Stimulated activated CD8-positive, alpha-beta memory T cell treated with anti-CD3 and anti-CD28 coated beads, Interleukin-15, amount 100 ng/mL, for 4 hours (primary cell): ENCODE measurements at regions not wholly inside any gene's neighbourhood (a gene's known extent, or its start where the extent isn't known, plus 50 kb on each side); places are given as distances from the start of the nearest gene placed in this dataset.
"Not testable (repeated sequence)": the region's sequence is repeated elsewhere in the genome, so short reads cannot be mapped to it uniquely, and the experiment has no call there.

Experiments
- DNase-seq, 2 donors: peaks; one replicate each; pipeline ENCODE4 v3.0.0-alpha.2; 2020; ENCODE audit warnings: low read depth in 2 of 2

DNA sequence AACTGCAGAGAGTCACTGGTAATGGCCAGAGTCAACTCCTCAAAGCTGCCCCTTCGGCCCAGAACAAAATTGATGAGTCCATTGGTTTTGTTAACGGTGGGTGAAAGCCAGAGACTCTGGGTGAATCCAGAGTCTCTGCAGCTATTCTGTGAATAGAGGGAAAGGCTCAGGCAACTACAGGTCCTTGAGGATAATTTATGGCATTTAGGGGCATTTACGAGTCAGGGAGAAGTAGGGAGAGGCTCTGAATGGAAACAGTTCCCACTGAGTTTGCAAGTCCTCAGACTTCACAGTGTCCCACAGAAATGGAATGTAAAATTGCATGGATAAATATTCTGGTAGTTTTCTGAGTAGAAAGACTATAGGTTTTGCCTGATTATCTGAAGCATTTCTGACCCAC is 257.8 kb downstream of the SEC61B start:
- DNase-seq, result no peak

DNA sequence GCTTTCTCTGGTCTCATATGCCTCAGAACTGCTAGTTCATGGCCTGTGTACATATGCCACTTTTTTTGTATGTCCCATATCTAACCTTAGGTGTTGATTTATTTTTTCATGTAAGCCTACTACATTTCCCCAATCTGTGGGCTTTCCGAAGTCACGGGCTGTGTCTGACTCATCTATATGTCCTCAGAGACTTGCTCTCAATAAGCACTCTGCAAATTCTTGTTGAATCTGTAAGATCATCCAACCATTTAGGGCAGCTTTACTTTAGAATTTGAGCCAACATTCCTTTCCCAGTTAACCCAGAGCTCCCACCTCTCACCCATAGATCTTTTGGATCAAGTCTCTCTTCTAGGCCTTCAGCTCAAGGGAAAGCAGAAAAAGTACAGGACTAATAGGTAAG is 263.4 kb downstream of the SEC61B start:
- no peak for DNase-seq

DNA sequence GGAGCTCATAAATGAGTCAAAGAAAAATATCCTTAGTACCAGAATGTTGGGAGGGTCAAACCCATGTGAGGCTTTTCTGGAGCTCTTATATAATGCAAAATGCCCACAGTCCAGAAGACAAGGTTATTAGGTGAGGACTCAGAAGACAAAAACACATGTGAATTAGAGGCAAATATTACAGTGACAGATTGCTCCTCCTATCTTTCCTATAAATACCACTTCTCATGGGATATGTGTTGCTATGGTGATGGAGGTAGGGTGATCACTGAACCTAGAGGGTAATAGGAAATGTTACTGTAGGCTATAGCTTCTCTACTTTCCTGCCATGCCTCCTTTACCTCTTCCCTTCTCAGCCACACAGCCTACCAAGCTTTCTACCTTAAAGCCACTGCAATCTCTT is 264.6 kb downstream of the SEC61B start:
- DNase-seq, result no peak

DNA sequence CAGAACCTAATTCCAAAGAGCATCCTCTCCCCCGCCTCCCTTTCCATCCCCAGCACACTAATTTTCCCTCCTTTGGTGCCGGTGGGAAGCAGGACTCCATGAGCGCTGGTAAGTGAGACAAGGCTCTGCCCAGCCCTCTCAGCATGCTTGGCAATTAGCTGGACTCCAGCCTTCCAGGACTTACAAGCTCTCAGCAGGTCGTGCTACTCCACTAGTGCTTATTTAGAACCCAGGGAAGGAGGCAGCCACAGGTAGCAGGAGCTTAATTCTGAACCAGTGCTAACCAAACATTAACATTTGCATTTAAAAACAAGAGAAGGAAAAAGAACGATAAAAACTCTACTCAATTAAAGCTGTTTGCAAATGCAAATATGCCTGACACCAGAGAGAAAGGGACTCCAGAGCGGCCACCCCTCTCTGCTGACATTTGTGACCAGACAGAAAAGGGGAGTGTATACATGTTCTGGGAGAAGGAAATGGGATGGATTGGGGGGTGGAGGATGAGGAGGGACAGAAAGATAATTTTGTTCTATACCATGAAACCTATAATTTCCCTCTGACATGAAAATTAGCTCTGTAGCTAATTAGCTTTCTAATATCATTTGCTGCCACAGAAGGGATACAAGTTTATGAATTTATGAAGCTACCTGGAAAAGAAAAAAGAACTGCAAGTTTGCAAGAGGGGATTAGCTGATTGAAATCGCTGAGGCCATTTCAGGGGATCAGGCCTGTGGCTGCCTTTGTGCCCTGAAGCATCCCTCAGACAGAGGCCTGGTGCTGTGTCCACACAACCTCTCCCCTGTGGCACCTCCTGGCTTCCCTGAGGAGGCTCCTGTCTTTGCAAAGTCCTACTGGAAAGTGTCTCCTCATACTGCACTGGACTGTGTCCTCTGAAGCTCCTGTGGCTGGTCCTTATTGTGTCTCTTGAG is 266.3 kb downstream of the SEC61B start:
- no peak for DNase-seq

DNA sequence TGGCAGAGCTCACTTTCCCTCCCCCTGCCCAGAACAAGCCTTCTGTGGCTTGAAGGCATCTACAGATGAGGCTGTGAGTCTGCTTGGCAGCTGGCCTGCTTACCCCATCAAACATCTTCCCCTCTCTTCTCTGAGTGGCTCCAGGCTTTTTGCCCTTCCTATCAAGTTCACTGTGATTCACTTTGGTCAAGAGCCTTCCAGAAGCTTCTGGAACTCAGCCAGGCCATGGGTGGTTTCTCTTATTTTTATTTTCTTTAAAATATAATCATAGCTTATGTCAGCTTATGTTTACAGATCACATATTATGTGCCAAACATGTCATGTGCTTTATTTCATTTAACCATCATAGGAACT is 267.0 kb downstream of the SEC61B start:
- DNase-seq, result no peak

DNA sequence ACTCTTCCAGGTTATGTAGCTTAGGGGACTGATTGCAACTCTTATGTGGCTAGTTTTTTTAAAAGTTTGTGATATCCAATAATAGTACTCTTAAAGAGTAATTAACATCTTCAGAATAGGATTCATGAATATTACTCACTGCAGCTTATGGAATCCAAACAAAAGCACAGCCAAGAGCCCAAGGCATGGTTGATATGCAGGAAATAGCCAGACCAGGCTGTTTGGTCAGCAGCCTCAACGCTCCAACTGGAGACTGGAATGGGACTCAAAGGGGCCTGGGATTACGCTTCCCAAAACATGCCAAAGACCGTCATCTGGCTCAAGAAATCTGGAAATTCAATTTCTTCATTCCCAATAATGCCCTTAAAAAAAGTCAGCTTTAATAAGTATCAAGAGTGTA is 268.6 kb downstream of the SEC61B start:
- no peak for DNase-seq

DNA sequence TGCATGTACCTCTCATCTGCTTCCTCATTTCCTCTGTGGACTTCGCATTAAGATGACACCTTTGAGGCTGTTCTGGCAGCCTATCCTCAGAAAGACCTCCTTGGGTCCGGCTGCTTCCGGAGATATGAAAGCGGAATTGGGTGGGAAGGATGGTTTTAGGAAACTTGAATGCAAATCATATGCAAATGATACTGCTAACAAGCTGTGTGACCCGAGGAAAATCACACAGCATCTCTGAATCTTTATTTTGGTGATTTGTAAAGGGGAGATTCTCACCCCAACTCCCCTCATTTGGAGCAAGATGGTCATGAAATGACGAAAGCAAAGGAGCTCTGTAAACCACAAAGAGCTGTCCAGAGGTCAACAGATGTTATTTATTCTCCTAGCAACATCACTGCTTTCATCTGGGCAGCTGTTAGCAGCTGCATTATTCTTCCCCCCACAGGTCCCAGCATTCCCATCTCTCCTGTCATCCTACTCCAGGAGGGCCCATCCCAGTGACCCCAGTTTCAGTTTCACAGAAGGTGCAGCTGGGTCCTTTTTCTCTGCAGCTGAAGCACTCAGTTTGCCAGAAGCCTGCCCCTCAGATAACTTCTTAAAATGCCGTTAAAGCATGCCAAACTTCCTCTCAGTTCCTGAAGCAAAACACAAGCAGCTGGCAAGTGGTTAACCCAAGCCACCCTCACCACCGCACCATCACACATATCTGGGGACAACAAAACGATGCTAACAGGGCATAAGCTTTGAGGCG is 269.5 kb downstream of the SEC61B start:
- DNase-seq, result no peak

DNA sequence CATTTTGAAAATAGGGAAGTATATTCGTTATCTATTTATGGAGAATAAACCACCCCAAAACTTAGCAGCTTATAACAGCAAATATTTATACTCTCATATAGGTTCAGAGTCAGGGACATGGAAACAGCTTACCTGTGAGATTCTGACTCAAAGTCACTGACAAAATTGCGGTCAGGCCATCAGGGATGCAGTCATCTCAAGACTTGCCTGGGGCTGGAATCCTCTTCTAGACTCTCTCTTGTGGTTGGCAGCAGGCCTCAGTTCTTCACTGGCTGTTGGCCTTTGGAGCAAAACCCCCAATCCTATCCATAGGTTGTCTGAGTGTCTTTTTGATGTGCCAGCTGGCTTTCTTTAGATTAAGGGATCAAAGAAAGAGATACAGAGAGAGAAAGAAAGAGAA is 275.6 kb downstream of the SEC61B start:
- no peak for DNase-seq

DNA sequence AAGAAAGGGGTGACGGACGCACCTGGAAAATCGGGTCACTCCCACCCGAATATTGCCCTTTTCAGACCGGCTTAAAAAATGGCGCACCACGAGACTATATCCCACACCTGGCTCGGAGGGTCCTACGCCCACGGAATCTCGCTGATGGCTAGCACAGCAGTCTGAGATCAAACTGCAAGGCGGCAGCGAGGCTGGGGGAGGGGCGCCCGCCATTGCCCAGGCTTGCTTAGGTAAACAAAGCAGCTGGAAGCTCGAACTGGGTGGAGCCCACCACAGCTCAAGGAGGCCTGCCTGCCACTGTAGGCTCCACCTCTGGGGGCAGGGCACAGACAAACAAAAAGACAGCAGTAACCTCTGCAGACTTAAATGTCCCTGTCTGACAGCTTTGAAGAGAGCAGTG is 276.9 kb downstream of the SEC61B start:
- not testable (repeated sequence) for DNase-seq

DNA sequence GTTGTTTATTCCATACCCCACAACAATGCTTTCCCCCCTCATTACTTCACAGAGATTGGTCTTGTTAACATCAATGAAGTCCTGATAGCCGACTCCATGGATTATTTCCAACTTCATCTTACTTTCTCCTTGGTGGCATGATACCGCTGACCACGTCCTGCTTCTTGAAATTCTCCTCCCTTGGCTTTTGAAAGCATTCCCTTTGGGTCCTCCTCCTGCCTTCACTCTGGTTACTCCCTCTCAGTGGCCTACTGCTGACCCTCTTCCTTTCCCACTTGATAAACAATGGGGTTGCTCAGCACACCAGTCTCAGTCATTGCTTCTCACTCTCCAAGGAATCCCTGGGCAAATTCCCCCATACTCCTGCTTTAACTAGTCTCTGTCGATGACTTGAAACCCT is 283.9 kb downstream of the SEC61B start:
- no peak for DNase-seq

DNA sequence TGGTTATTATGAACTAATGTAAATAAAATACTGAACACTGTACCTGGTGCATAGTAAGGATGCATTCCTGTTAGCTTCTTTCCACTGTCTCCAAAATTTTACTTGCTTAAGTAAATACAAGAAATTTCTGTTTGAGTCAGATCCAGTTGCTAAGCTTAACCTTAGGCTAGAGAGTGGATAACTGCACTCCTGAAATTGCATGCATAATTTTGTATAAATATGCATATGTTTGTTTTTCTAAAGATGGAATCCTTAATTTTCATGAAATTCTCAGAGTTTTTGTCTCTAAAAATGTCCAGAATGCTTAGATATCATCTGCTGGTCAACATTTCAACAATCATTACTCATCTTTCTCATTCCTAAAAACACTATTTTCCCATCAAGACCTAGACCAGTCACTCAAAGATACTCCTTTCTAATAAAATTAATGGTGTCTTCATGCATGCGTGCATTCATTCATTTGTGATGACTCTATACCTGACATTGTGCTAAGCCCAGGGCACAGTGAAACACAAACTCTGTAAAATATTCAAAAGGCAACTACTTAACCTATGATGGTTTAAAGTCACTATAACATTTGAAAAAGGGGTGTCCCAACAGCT is 284.8 kb downstream of the SEC61B start:
- no peak for DNase-seq

DNA sequence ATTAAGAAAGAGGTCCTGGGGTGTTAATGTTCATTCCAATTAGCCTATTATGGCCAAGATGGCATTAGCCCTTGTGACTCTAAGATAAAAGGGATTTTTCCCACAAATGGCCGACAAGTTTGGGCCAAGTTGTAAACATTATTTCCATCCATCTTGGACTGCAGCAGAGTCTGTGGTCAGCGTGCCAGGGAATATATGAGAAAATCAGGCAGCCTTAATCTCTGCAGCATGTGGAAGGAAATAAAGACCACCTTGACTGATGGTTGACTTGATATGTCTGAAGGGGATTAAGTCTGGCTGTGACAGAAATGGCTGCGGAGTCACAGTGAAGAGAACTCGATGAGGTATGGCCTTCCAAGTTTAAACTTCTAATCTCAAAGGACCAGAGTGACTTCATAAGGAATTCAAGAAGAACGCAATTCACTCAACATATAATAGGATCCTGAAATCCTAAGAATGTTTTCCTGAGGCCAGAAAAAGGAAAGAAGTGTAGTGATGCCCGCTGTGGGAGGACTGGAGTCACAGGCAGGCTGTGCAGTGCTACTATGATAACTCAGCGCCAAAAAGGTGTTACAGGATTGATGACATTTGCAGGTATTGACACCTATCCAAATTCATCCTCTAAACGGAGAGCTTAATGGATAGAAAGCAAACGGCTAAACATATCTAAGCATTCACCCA is 287.1 kb downstream of the SEC61B start:
- no peak for DNase-seq

DNA sequence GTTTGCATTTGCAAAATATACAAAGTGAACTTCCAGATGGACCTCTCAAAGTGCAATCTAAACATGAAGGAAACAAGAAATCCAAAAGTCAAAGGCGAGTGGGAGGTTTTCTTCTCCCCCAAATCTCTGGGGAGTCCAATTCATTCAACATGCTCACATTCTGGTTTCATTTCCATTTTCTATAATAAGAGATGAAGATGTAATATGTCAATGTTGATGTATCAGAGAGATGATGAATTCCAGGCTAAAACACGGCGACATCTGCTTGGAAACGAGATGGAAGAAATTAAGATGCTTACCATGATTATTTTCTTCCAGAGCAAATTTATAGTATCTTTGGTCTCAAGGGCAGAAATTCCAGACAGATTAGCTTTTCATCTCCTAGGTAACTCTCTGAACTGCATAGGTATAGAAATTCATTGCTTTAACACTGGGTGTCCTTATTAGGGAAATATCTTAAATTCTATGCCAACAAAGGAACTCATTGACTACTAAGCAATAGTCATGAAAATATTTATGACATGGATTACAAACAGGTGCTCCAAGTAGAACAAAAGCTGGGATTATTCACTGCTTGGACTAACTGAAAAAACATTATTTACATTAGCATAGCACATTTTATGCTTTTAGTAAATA is 287.9 kb downstream of the SEC61B start:
- DNase-seq, result no peak

DNA sequence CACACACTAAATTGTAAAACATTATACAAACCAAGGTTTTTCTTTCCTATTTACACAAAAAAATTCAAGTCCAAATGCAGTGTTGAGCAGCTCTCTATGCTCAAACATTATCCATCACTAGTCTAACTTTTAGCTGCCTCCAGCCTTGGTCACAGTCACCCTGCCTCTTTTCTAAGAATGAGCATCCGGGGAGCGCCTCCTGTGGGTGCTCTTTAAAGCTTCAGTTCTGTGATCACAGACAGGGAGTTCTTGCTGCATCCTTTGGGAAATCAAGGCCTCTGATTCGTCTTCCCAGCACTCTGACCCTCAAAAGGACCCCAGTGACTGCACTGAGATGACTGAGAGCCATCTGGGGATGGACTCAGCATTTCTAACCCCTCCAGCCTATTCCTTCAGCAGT is 289.6 kb downstream of the SEC61B start:
- no peak for DNase-seq

DNA sequence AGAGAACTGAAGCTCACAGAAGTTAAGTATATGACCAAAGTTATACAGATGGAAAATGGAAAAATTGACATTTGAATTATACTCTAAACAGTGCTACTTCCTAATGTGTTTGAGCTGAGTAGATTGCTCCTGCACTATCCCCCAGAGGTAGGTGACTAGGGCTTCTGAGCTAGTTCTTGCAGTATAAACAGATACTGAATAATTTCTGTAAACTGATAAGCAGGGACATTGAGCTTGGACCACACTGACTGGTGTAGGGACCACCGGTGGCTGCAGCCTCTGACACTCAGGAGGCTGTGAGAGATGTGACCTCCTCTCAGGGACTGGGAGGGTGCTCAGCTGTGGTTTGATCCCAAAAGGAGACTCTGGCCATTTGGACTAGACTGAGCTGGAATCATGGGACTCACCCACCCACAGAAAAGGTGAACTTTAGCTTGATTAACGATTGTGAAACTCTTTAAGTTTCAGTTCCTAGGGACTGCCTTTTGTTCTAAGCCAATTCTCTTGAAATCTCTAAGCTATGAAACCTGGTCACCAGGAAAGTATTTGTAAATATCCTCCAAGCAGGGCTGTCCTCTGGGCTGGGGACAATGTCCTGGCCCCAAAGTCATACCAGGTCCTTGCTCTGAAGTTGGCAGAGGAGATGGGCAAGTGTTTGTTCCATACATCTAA is 291.5 kb downstream of the SEC61B start:
- DNase-seq, result no peak

DNA sequence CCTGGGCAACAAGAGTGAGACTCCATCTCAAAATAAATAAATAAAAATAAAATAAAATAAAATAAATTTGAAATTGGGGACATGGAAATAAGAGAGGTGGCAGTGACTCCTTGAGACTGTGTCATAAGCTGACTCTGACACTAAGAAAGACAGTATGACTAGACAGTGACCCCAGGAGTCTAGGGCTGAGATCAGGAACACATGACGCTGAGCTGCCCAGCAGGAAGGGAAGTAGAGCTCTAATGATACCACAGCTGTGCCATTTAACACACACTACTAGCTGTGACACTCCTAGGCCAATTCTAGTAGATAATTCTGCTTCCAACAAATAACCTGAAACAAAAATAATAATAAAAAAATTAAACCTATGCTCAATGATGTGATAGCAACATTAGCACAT is 293.0 kb downstream of the SEC61B start:
- no peak for DNase-seq

DNA sequence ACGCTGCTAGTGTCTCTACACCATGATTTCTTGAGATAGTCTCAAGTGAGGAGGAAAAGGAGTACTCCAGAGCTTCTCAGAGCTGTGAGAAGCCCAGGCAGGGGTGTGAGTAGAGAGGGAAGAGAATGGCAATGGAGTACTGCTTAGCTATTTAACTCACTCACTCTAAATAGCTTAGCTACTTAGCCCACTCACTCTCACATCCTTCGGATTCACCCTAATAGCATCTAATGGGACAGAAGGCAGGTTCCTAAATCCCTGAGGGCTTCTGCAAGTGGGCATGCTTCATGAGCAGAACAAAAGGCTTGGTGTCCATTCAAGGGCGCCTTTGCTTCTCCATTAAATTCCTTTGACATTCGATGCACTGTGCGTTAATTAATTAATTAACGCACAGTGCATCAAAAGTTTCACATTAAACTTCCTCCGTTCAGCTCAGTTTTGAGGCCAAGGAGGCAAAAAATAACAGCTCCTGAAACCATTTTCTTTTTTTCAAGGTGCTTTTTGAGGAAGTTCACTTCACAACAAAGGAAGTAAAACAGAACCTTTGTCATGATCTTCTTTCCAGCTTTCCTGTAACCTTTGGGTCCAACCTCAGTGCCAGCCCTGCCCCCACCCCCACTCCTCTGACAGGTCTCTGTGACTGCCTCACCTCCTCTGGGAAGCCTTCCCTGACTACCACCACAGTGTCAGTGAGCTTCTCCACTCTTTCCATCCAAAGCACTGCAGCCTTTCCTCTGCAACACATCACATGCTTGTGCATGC is 294.0 kb downstream of the SEC61B start:
- DNase-seq, result no peak

DNA sequence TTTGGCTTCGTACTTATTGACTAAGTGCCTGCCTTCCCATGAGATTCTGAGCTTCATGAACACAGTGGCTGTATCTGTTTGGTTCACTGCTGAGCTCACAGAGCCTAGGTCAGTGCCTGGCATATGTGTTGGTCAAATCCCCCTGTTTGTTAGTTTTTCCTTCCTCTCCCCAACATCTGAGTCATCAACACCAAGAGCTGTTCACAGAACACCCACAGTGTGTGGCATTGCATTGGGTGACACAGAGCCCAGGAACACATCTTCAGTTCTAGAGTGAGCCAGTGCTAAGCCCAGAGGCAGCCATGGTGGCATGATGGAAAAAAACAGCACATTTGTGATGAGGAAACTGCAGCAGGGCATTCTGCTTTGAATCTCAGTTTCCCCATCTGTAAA is 294.6 kb downstream of the SEC61B start:
- no peak for DNase-seq

DNA sequence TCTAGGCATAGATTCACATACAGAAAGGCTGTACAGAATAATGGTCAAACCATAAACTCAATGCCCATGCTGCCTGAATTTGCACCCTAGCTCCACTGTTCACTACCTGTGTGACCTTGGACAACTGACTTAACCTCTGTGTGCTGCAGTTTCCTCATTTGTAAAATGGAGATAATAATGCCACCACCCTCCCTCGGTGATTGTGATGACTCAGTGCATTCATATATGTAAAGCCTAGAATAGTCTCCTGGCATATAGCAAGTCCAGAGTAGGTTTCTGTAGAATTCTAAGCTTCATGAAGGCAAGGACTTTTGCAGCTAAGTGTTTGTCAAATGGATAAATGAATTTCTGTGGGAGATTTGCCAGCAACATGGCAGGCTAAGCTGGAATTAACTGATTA is 297.8 kb upstream of the NR4A3 start:
- DNase-seq, result no peak

DNA sequence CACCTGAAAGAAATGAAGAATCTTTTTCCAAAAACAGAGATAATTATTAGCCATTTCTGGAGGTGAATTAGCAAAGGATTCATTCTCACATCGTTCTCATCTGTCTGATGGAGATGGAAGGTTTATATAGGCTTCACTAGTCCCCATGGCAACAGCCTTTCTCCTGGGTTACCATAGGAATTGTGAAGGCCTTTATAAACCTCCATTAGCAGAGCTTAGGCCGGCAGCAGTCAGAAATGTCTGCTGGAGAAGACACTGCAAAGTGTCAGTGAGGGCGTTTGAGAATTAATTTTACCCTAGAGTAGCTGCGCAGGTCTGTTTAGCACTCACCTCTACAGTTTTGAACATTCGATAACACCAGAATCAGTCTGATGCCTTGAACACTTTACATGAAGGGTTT is 290.4 kb upstream of the NR4A3 start:
- no peak for DNase-seq

DNA sequence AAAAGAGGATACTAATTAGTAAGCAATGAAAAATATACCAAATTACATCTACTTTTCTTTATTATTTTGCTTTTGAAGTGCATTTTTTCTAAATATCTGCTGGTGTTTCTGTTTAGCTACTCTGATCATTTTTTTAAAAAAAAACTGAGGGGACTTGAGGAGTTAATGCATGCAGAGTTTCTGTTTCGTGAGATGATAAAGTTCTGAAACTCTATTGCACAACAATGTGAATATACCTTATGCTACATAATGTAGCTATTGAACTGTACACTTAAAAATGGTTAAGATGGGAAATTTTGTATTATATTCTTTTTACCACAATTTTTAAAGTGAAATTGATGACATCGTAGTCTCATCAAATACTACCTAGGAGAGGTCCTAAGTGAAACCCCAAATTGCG is 288.3 kb upstream of the NR4A3 start:
- DNase-seq, result no peak
